ENCODE measurements at regions not wholly inside any gene's neighbourhood (a gene's known extent, or its start where the extent isn't known, plus 50 kb on each side); places are given as distances from the start of the nearest gene placed in this dataset.

DNA sequence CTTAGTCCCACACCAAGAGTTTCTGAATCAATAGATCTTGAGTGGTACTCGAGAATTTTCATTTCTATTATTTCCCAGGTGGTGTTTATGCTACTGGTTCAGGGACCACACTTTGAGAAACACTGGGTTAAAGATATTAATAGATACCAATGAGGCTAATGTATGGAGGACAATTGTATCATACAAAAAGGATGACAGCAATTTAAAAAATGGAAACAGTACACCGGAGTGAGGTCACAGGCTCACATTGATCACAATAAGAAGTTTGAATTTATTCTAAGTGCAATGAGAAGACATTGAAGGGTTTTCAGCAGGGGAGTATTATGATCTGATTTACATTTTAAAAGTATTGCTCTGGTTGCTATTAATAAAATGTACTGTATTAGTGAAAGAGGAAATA is 488.3 kb downstream of the PCDH17 start (continued):
- TF ChIP-seq CTCF (conservative IDR thresholded peaks at IDR 0.05; ENCODE audit: low read depth in 2 of 2) (no peak), CREB1 (CRISPR knock-in tag; IDR thresholded peaks at IDR 0.05; ENCODE audit: low read depth) (no peak), POLR2AphosphoS5 (IDR thresholded peaks at IDR 0.05; ENCODE audit: low read depth) (no peak), ZNF114 (CRISPR knock-in tag; IDR thresholded peaks at IDR 0.05) (no peak), STAT1 (IDR thresholded peaks at IDR 0.05; ENCODE audit: unreplicated experiment) (no peak), JUNB (IDR thresholded peaks at IDR 0.05; ENCODE audit: unreplicated experiment) (no peak), EZH2phosphoT487 (IDR thresholded peaks at IDR 0.05; ENCODE audit: unreplicated experiment) (no peak), EZH2 (IDR thresholded peaks at IDR 0.05; ENCODE audit: low read depth, unreplicated experiment) (no peak)
- TF ChIP-seq, protein P1, sequence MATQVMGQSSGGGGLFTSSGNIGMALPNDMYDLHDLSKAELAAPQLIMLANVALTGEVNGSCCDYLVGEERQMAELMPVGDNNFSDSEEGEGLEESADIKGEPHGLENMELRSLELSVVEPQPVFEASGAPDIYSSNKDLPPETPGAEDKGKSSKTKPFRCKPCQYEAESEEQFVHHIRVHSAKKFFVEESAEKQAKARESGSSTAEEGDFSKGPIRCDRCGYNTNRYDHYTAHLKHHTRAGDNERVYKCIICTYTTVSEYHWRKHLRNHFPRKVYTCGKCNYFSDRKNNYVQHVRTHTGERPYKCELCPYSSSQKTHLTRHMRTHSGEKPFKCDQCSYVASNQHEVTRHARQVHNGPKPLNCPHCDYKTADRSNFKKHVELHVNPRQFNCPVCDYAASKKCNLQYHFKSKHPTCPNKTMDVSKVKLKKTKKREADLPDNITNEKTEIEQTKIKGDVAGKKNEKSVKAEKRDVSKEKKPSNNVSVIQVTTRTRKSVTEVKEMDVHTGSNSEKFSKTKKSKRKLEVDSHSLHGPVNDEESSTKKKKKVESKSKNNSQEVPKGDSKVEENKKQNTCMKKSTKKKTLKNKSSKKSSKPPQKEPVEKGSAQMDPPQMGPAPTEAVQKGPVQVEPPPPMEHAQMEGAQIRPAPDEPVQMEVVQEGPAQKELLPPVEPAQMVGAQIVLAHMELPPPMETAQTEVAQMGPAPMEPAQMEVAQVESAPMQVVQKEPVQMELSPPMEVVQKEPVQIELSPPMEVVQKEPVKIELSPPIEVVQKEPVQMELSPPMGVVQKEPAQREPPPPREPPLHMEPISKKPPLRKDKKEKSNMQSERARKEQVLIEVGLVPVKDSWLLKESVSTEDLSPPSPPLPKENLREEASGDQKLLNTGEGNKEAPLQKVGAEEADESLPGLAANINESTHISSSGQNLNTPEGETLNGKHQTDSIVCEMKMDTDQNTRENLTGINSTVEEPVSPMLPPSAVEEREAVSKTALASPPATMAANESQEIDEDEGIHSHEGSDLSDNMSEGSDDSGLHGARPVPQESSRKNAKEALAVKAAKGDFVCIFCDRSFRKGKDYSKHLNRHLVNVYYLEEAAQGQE (IDR thresholded peaks at IDR 0.05; ENCODE audit: unreplicated experiment) = no peak
- TF ChIP-seq, protein P2, sequence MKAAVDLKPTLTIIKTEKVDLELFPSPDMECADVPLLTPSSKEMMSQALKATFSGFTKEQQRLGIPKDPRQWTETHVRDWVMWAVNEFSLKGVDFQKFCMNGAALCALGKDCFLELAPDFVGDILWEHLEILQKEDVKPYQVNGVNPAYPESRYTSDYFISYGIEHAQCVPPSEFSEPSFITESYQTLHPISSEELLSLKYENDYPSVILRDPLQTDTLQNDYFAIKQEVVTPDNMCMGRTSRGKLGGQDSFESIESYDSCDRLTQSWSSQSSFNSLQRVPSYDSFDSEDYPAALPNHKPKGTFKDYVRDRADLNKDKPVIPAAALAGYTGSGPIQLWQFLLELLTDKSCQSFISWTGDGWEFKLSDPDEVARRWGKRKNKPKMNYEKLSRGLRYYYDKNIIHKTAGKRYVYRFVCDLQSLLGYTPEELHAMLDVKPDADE (IDR thresholded peaks at IDR 0.05) = no peak

- Histone ChIP-seq H3K4me1 (ENCODE audit: insufficient read depth) (no peaks in the 10 kb centered on the region), H3K9me2 (ENCODE audit: insufficient read depth) (peaks cover 8% of the 10 kb centered on the region; the same call in 1 of the 2 replicates), H3K79me2 (replicated peaks; ENCODE audit: insufficient read depth) (no peaks in the 10 kb centered on the region), H3K27ac (ENCODE audit: low read depth) (no peak overlapping the region), H3K27me3 (ENCODE audit: insufficient read depth) (no peaks in the 10 kb centered on the region), H4K20me1 (replicated peaks; ENCODE audit: insufficient read depth) (no peaks in the 10 kb centered on the region), H3K4me3 (no peak overlapping the region), H2AFZ (no peak overlapping the region), H3K36me3 (ENCODE audit: insufficient read depth) (no peaks in the 10 kb centered on the region), H3F3A (replicated peaks; ENCODE audit: low read depth) (no peaks in the 10 kb centered on the region), H3K4me2 (no peak overlapping the region)
- H3K9me3 Mint-ChIP-seq = peaks cover 16% of the 10 kb centered on the region; the same call in 1 of the 3 replicates
- no peaks in the 10 kb centered on the region for H3K27me3 Mint-ChIP-seq (ENCODE audit: insufficient read depth, low read depth, poor library complexity)
- H3K27ac Mint-ChIP-seq = no peak overlapping the region
- no peaks in the 10 kb centered on the region; the same call in 2 of the 3 replicates for H3K36me3 Mint-ChIP-seq (ENCODE audit: low read depth)
- ATAC-seq = no peak
- DNase-seq (ENCODE audit: low spot score) = no peak
- no peaks in the 10 kb centered on the region for H3K4me1 Mint-ChIP-seq
- no peak overlapping the region for H3K4me3 Mint-ChIP-seq
- TF ChIP-seq CTCF (conservative IDR thresholded peaks at IDR 0.05; ENCODE audit: low read depth in 2 of 2) = no peak
- TF ChIP-seq POLR2AphosphoS5 (IDR thresholded peaks at IDR 0.05; ENCODE audit: low read depth) = no peak
- no peak for TF ChIP-seq JUNB (IDR thresholded peaks at IDR 0.05; ENCODE audit: unreplicated experiment)
Measured at GRCh38 chr13:58126496-58126895, 495.0 kb downstream of the PCDH17 start.

Data from GM23338 (cell line).